Natural killer cell (primary cell): ENCODE measurements at regions not wholly inside any gene's neighbourhood (a gene's known extent, or its start where the extent isn't known, plus 50 kb on each side); places are given as distances from the start of the nearest gene placed in this dataset.

Source experiments
- ATAC-seq, 3 donors: fragments of 150-1000 bp in 2 of 3; fragments of 200-7000 bp in 1 of 3; cut with Tn5 transposase; 1 replicate in 1 of 3; 2 replicates in 2 of 3; pipeline ENCODE4 v1.10.0; 2021; ENCODE audit warnings: mild to moderate bottlenecking in 2 of 3, moderate library complexity in 2 of 3
- DNase-seq, 2 donors: peaks; one replicate each; pipeline versions ENCODE4 v3.0.0 to v3.0.0-alpha.2; 2013 to 2021; ENCODE audit warnings: mixed read lengths in 1 of 2
- H3K27ac ChIP-seq: one replicate; pipeline ENCODE4 v1.5.1; 2013; ENCODE audit warnings: mild to moderate bottlenecking, low read length
- H3K27me3 ChIP-seq: one replicate; pipeline ENCODE4 v1.6.1; 2013; ENCODE audit warnings: low read length; ENCODE audit not compliant: control insufficient read depth, insufficient read depth
- H3K36me3 ChIP-seq: one replicate; pipeline ENCODE4 v1.6.1; 2013; ENCODE audit warnings: low read length; ENCODE audit not compliant: control insufficient read depth, insufficient read depth
- H3K4me1 ChIP-seq: one replicate; pipeline ENCODE4 v1.6.1; 2013; ENCODE audit warnings: low read length; ENCODE audit not compliant: control insufficient read depth, insufficient read depth
- H3K4me3 ChIP-seq: one replicate; pipeline ENCODE4 v1.5.1; 2013; ENCODE audit warnings: low read length
- H3K9me3 ChIP-seq: one replicate; pipeline ENCODE4 v1.6.1; 2013; ENCODE audit warnings: low read length; ENCODE audit not compliant: control insufficient read depth, insufficient read depth
- H3K27ac Mint-ChIP-seq, 2 donors: one replicate each; pipeline ENCODE4 v1.8.0; 2022; ENCODE audit warnings: mild to moderate bottlenecking in 2 of 2, mixed read lengths in 2 of 2, moderate library complexity in 1 of 2
- H3K27me3 Mint-ChIP-seq, 2 donors: one replicate each; pipeline ENCODE4 v1.8.0; 2022; ENCODE audit warnings: low read depth in 2 of 2, mixed read lengths in 2 of 2
- H3K36me3 Mint-ChIP-seq: one replicate; pipeline ENCODE4 v1.8.0; 2022; ENCODE audit warnings: mixed read lengths
- H3K4me1 Mint-ChIP-seq, 2 donors: one replicate each; pipeline ENCODE4 v1.8.0; 2022; ENCODE audit warnings: mixed read lengths in 2 of 2
- H3K4me3 Mint-ChIP-seq: one replicate; pipeline ENCODE4 v1.8.0; 2022; ENCODE audit warnings: mild to moderate bottlenecking, moderate library complexity, mixed read lengths
- H3K9me3 Mint-ChIP-seq, 2 donors: one replicate each; pipeline ENCODE4 v1.8.0; 2022; ENCODE audit warnings: mixed read lengths in 2 of 2
- CTCF ChIP-seq: fragments of 200-600 bp; IDR thresholded peaks from one replicate; pipeline ENCODE4 v1.8.0; 2022; ENCODE audit warnings: antibody characterized with exemption
- WGBS: methylation state at CpG from one replicate; pipeline ENCODE4 v1.1.7; 2013; ENCODE audit warnings: missing lambda C conversion rate; ENCODE audit not compliant: insufficient coverage; 5-methylcytosine and 5-hydroxymethylcytosine counted together
- intact Hi-C: fragments of 100-400 bp; cut with micrococcal nuclease; formaldehyde crosslinking; loops from one replicate; pipeline ENCODE4 v1.14.2; 2022

- WGBS: 30% methylated on average over 3 of the region's 3 CpGs
- Mint-ChIP-seq H3K27ac (no peak overlapping the region), H3K36me3 (peaks cover 12% of the 10 kb centered on the region), H3K27me3 (no peaks in the 10 kb centered on the region), H3K9me3 (peaks cover 21 to 36% of the 10 kb centered on the region in 2 donors), H3K4me3 (no peak overlapping the region), H3K4me1 (no peaks in the 10 kb centered on the region)
- intact Hi-C loops: no loop called here
- peaks cover 3% of the 10 kb centered on the region for H3K9me3 ChIP-seq
- H3K4me1 ChIP-seq: no peaks in the 10 kb centered on the region
- H3K36me3 ChIP-seq: no peaks in the 10 kb centered on the region
- H3K27me3 ChIP-seq: no peaks in the 10 kb centered on the region
- no peak overlapping the region for H3K27ac ChIP-seq
- H3K4me3 ChIP-seq: no peak overlapping the region
- ATAC-seq (no peak), DNase-seq (no peak)
- TF ChIP-seq CTCF: no peak
Measured at GRCh38 chr4:178185517-178185916, 743.3 kb upstream of the AGA start.

- peaks cover 25% of the 10 kb centered on the region for H3K36me3 Mint-ChIP-seq
- no peaks in the 10 kb centered on the region for H3K27me3 Mint-ChIP-seq
- no peak overlapping the region for H3K4me3 ChIP-seq
- no peak overlapping the region for H3K4me3 Mint-ChIP-seq
- H3K9me3 ChIP-seq: peaks cover 3% of the 10 kb centered on the region
- no peak overlapping the region for H3K27ac Mint-ChIP-seq
- H3K27ac ChIP-seq: no peak overlapping the region
- TF ChIP-seq CTCF: no peak
- no peak for DNase-seq
- no peaks in the 10 kb centered on the region for H3K4me1 Mint-ChIP-seq
- H3K9me3 Mint-ChIP-seq: peaks cover 26 to 45% of the 10 kb centered on the region in 2 donors
- ATAC-seq: no peak
- H3K36me3 ChIP-seq: no peaks in the 10 kb centered on the region
- H3K27me3 ChIP-seq: no peaks in the 10 kb centered on the region
- intact Hi-C loops: no loop called here
- no peaks in the 10 kb centered on the region for H3K4me1 ChIP-seq
Measured at GRCh38 chr4:178192611-178193010, 750.4 kb upstream of the AGA start.

- Histone ChIP-seq H3K27me3 (no peaks in the 10 kb centered on the region), H3K36me3 (no peaks in the 10 kb centered on the region), H3K27ac (no peak overlapping the region), H3K4me1 (no peaks in the 10 kb centered on the region), H3K9me3 (no peaks in the 10 kb centered on the region), H3K4me3 (no peak overlapping the region)
- 81% methylated on average over 6 of the region's 6 CpGs for WGBS
- H3K27ac Mint-ChIP-seq: no peak overlapping the region
- no peaks in the 10 kb centered on the region for H3K4me1 Mint-ChIP-seq
- intact Hi-C loops: no loop called here
- peaks cover 12% of the 10 kb centered on the region for H3K36me3 Mint-ChIP-seq
- DNase-seq: no peak
- peaks cover 23 to 34% of the 10 kb centered on the region in 2 donors for H3K9me3 Mint-ChIP-seq
- no peak for ATAC-seq
- no peak for TF ChIP-seq CTCF
- H3K4me3 Mint-ChIP-seq: no peak overlapping the region
- H3K27me3 Mint-ChIP-seq: no peaks in the 10 kb centered on the region
Measured at GRCh38 chr4:178196751-178197374, 754.6 kb upstream of the AGA start.

- DNase-seq (no peak), ATAC-seq (no peak)
- no peaks in the 10 kb centered on the region for H3K4me1 ChIP-seq
- no peaks in the 10 kb centered on the region for H3K27me3 Mint-ChIP-seq
- intact Hi-C loops: no loop called here
- peaks cover 14 to 22% of the 10 kb centered on the region in 2 donors for H3K9me3 Mint-ChIP-seq
- no peak for TF ChIP-seq CTCF
- no peak overlapping the region for H3K4me3 Mint-ChIP-seq
- no peaks in the 10 kb centered on the region for H3K9me3 ChIP-seq
- no peaks in the 10 kb centered on the region for H3K36me3 ChIP-seq
- no peaks in the 10 kb centered on the region for H3K4me1 Mint-ChIP-seq
- no peak overlapping the region for H3K4me3 ChIP-seq
- H3K36me3 Mint-ChIP-seq: no peaks in the 10 kb centered on the region
- H3K27me3 ChIP-seq: no peaks in the 10 kb centered on the region
- H3K27ac Mint-ChIP-seq: no peak overlapping the region
- H3K27ac ChIP-seq: no peak overlapping the region
Measured at GRCh38 chr4:178198691-178199090, 756.5 kb upstream of the AGA start.
